ENCODE measurements at regions not wholly inside any gene's neighbourhood (a gene's known extent, or its start where the extent isn't known, plus 50 kb on each side); places are given as distances from the start of the nearest gene placed in this dataset.

- ChIA-PET POLR2A (no interaction called here), CTCF (interaction anchor here (0.8 to 1.6 kb wide), 5 partner anchors 10 to 565 kb away, joined by 3 read pairs; no protein-coding TSS in a partner anchor)
- no peak overlapping the region for H3K4me3 ChIP-seq (ENCODE audit: low read depth, low read length)
- DNase-seq (ENCODE audit: low read depth, low spot score), result no peak
- TF ChIP-seq, protein P1, sequence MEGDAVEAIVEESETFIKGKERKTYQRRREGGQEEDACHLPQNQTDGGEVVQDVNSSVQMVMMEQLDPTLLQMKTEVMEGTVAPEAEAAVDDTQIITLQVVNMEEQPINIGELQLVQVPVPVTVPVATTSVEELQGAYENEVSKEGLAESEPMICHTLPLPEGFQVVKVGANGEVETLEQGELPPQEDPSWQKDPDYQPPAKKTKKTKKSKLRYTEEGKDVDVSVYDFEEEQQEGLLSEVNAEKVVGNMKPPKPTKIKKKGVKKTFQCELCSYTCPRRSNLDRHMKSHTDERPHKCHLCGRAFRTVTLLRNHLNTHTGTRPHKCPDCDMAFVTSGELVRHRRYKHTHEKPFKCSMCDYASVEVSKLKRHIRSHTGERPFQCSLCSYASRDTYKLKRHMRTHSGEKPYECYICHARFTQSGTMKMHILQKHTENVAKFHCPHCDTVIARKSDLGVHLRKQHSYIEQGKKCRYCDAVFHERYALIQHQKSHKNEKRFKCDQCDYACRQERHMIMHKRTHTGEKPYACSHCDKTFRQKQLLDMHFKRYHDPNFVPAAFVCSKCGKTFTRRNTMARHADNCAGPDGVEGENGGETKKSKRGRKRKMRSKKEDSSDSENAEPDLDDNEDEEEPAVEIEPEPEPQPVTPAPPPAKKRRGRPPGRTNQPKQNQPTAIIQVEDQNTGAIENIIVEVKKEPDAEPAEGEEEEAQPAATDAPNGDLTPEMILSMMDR (IDR thresholded peaks at IDR 0.05; ENCODE audit: insufficient read depth, low read length, missing control alignments), result no peak
These were observed 90.8 kb downstream of the TMEM30B start for GRCh38 chr14:61190341-61190740.

GRCh38 chr14:61188978-61189808 lies 91.9 kb downstream of the TMEM30B start:
- ChIA-PET POLR2A (no interaction called here), CTCF (interaction anchor here (1.1 to 1.5 kb wide), 2 partner anchors 86 to 564 kb away, joined by 3 read pairs; no protein-coding TSS in a partner anchor)
- TF ChIP-seq, protein P1 (IDR thresholded peaks at IDR 0.05; ENCODE audit: insufficient read depth, low read length, missing control alignments), result peak; percentile 83
- peak overlapping the region; percentile 30 for H3K4me3 ChIP-seq (ENCODE audit: low read depth, low read length)
- DNase-seq (ENCODE audit: low read depth, low spot score), result no peak

DNA sequence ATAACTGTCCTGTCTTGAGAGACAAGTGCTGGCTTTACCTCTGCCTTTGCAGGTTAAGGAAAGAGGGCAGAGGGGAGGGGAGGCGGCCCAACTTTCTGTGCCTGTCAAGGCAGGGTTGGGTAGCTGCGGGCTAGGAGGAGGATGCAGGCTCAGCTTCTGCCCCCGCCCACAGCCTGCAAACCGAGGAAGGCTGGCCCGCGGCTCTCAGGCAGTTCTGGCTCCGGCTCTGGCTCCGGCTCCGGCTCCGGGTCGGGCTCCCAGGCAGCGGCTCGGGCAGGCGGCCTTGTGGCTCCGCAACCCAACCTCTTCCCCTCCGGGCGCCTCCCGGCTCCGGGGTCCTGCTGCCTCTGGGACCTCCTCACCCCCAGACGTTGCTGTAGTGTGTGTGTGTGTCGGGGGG lies 92.9 kb downstream of the TMEM30B start:
- TF ChIP-seq, protein P1 (IDR thresholded peaks at IDR 0.05; ENCODE audit: insufficient read depth, low read length, missing control alignments), result no peak
- ChIA-PET CTCF (interaction anchor here (1.1 kb wide), 1 partner anchor 85 kb away, joined by 3 read pairs; no protein-coding TSS in a partner anchor), POLR2A (no interaction called here)
- no peak for DNase-seq (ENCODE audit: low read depth, low spot score)
- H3K4me3 ChIP-seq (ENCODE audit: low read depth, low read length), result peak overlapping the region; percentile 10; the same call in 1 of the 2 replicates

DNA sequence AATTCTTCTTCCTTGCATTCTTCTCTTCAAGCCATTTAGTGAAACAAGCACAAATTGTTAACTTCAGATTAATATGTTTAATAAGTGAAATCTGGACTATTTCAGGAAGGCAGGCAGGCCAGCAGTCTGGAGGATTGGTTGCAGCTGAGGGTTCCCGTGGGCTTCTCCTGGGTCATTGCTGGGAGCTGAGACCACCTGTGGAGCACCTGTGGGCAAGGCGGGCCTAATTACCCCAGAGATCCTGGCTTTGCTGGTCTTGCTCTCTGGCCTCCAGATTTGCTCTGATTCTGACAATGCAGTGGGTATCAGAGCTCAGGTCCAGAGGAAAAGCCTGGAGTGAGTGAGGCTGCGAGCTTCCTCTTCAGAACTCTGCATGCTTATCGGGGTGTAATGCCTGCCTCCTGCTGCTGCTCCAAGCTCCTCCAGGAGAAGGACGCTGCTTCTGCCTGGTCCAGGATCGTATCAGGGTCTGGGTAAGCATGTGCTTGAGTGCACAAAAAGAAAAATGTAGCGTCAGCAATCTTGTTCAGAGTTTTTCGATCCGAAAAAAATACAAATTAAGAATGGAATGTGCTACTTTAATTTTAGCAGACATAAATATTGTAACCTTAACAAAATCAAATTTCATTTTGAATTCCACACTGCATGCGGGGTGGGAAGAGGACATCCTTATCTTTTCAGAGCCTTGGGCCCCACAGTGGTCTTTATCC lies 93.8 kb downstream of the TMEM30B start:
- ChIA-PET POLR2A (no interaction called here), CTCF (no interaction called here)
- H3K4me3 ChIP-seq (ENCODE audit: low read depth, low read length), result no peak overlapping the region
- TF ChIP-seq, protein P1 (IDR thresholded peaks at IDR 0.05; ENCODE audit: insufficient read depth, low read length, missing control alignments), result no peak
- no peak for DNase-seq (ENCODE audit: low read depth, low spot score)

- TF ChIP-seq, protein P1 (IDR thresholded peaks at IDR 0.05; ENCODE audit: insufficient read depth, low read length, missing control alignments), result no peak
- ChIA-PET POLR2A (no interaction called here), CTCF (interaction anchor here (1.0 kb wide), 1 partner anchor 31 kb away, joined by 4 read pairs; no protein-coding TSS in a partner anchor)
- no peak overlapping the region for H3K4me3 ChIP-seq (ENCODE audit: low read depth, low read length)
- no peak for DNase-seq (ENCODE audit: low read depth, low spot score)
These were observed 94.6 kb downstream of the TMEM30B start for GRCh38 chr14:61186341-61187195.

Measured in AG04449 (cell line).